HG03432 (cell line): ENCODE measurements at regions not wholly inside any gene's neighbourhood (a gene's known extent, or its start where the extent isn't known, plus 50 kb on each side); places are given as distances from the start of the nearest gene placed in this dataset.

Experiments used
- ATAC-seq: cut with Tn5 transposase; IDR thresholded peaks from one replicate; pipeline ENCODE4 v1.9.1; 2021; ENCODE audit warnings: mild to moderate bottlenecking, moderate library complexity; ENCODE audit not compliant: unreplicated experiment

- no peak for ATAC-seq
Observed at GRCh38 chr2:3071685-3072263, 305.8 kb downstream of the EIPR1 start.

GRCh38 chr2:3066831-3067230, 310.8 kb downstream of the EIPR1 start:
- ATAC-seq: no peak

GRCh38 chr2:3065928-3066327, 311.7 kb downstream of the EIPR1 start:
- ATAC-seq: no peak

- ATAC-seq: no peak
Observed at GRCh38 chr2:3062476-3063260, 314.9 kb downstream of the EIPR1 start.

- ATAC-seq: no peak
Observed at GRCh38 chr2:3060049-3060448, 317.6 kb downstream of the EIPR1 start.

GRCh38 chr2:3059141-3059925, 318.3 kb downstream of the EIPR1 start:
- no peak for ATAC-seq

GRCh38 chr2:3054066-3054465, 323.6 kb downstream of the EIPR1 start:
- no peak for ATAC-seq

GRCh38 chr2:3051266-3051665, 326.4 kb downstream of the EIPR1 start:
- no peak for ATAC-seq

GRCh38 chr2:3046170-3046865, 331.3 kb downstream of the EIPR1 start:
- no peak for ATAC-seq

GRCh38 chr2:3045318-3045921, 332.2 kb downstream of the EIPR1 start:
- no peak for ATAC-seq

- no peak for ATAC-seq
Observed at GRCh38 chr2:3044587-3045317, 332.9 kb downstream of the EIPR1 start.

GRCh38 chr2:3043726-3044125, 333.9 kb downstream of the EIPR1 start:
- ATAC-seq: no peak

- no peak for ATAC-seq
Observed at GRCh38 chr2:3042601-3043585, 334.7 kb downstream of the EIPR1 start.

GRCh38 chr2:3041841-3042600, 335.6 kb downstream of the EIPR1 start:
- ATAC-seq: no peak

- ATAC-seq: no peak
Observed at GRCh38 chr2:3041246-3041645, 336.4 kb downstream of the EIPR1 start.

GRCh38 chr2:3040496-3041140, 337.0 kb downstream of the EIPR1 start:
- ATAC-seq: no peak

GRCh38 chr2:3040066-3040428, 337.6 kb downstream of the EIPR1 start:
- ATAC-seq: no peak
